HepG2 (cell line): ENCODE measurements at regions not wholly inside any gene's neighbourhood (a gene's known extent, or its start where the extent isn't known, plus 50 kb on each side); places are given as distances from the start of the nearest gene placed in this dataset.

ENCODE experiments used
- ATAC-seq: fragments of 200-7000 bp; cut with Tn5 transposase; 3 replicates; pipeline ENCODE4 v1.9.1; 2020; ENCODE audit warnings: mild to moderate bottlenecking, moderate library complexity
- BruUV-seq: library from RNA; stranded (reverse); fragments of 400-500 nt; replicated peaks from 2 replicates; lab custom pipeline; 2021; lab: Mats Ljungman, UMichigan
- CTCF ChIA-PET: fragments of 300-600 bp; formaldehyde crosslinking; extraction: SDS; loops from one replicate; lab custom pipeline; 2021; ENCODE audit warnings: low total read pairs, inconsistent platforms, low intra/inter-chr PET ratio; lab: Yijun Ruan, JAX
- POLR2A ChIA-PET: fragments of 350-600 bp; sonication (Branson Sonifier 250); formaldehyde crosslinking; loops from one replicate; lab custom pipeline; 2020; ENCODE audit warnings: antibody characterized with exemption, inconsistent platforms; lab: Yijun Ruan, JAX
- DNase-seq: peaks from one replicate; pipeline ENCODE4 v3.0.0-alpha.2; 2015; ENCODE audit warnings: low spot score
- FAIRE-seq: peaks from 3 replicates; lab custom pipeline; 2011; peaks lifted over from hg19 to GRCh38; lab: Jason Lieb, UNC
- H2AFZ ChIP-seq: one replicate; pipeline ENCODE4 v1.6.1; 2011; ENCODE audit warnings: low read length, inconsistent platforms
- H3K27ac ChIP-seq: fragments of 300-600 bp; 3 replicates; pipeline ENCODE4 v1.8.0; 2011; ENCODE audit warnings: mixed run types, mild to moderate bottlenecking, mixed read lengths, low read length, inconsistent platforms; ENCODE audit not compliant: insufficient read depth; ENCODE audit errors: extremely low read length
- H3K27me3 ChIP-seq, 2 experiments: fragments of 200-600 bp in 1 of 2; 2 replicates in 1 of 2; 3 replicates in 1 of 2; pipeline versions ENCODE4 v1.6.0 to v1.8.0; 2011; ENCODE audit warnings: low read length in 2 of 2, mild to moderate bottlenecking in 2 of 2, moderate library complexity in 2 of 2, inconsistent platforms in 1 of 2; ENCODE audit not compliant: insufficient read depth in 2 of 2, control insufficient read depth in 1 of 2
- H3K36me3 ChIP-seq, 2 experiments: fragments of 200-600 bp in 1 of 2; replicated peaks in 1 of 2; 2 replicates in 1 of 2; 3 replicates in 1 of 2; pipeline versions ENCODE4 v1.5.1 to v1.8.0; 2011; ENCODE audit warnings: low read length in 2 of 2, inconsistent platforms in 1 of 2; ENCODE audit not compliant: insufficient read depth in 2 of 2, control insufficient read depth in 1 of 2
- H3K4me1 ChIP-seq: 2 replicates; pipeline ENCODE4 v1.5.1; 2012; ENCODE audit warnings: low read length, inconsistent platforms; ENCODE audit not compliant: insufficient read depth
- H3K4me2 ChIP-seq: 2 replicates; pipeline ENCODE4 v1.6.0; 2011; ENCODE audit warnings: low read depth, low read length, inconsistent platforms
- H3K4me3 ChIP-seq, 3 experiments: fragments of 200-600 bp in 1 of 3; sonication (generic), shearing (Covaris generic) in 1 of 3; replicated peaks in 1 of 3; 2 replicates each; pipeline ENCODE4 v1.5.1; 2011 to 2016; ENCODE audit warnings: low read length in 3 of 3, inconsistent platforms in 2 of 3, low read depth in 2 of 3, mild to moderate bottlenecking in 2 of 3, control low read depth in 1 of 3, mixed read lengths in 1 of 3; ENCODE audit not compliant: insufficient read depth in 1 of 3
- H3K79me2 ChIP-seq: one replicate; pipeline ENCODE4 v1.6.1; 2011; ENCODE audit warnings: low read length, inconsistent platforms; ENCODE audit not compliant: insufficient read depth
- H3K9ac ChIP-seq: 2 replicates; pipeline ENCODE4 v1.6.0; 2011; ENCODE audit warnings: mild to moderate bottlenecking, low read depth, low read length, inconsistent platforms; ENCODE audit not compliant: insufficient read depth
- H3K9me3 ChIP-seq: 2 replicates; pipeline ENCODE4 v1.5.1; 2012; ENCODE audit warnings: mild to moderate bottlenecking, low read length
- H4K20me1 ChIP-seq: 2 replicates; pipeline ENCODE4 v1.6.0; 2011; ENCODE audit warnings: inconsistent platforms, mild to moderate bottlenecking, low read length, moderate library complexity; ENCODE audit not compliant: insufficient read depth
- AGO2 ChIP-seq: fragments of 200-400 bp; formaldehyde crosslinking; optimal IDR thresholded peaks from 2 replicates; pipeline ENCODE3; 2017; ENCODE audit warnings: mild to moderate bottlenecking, low read depth, low read length, moderate library complexity
- CREB1 ChIP-seq, 2 experiments: fragments of 450-650 bp in 1 of 2; IDR thresholded peaks; 2 replicates each; pipeline ENCODE4 v1.6.1; 2016 to 2017; ENCODE audit warnings: control low read depth in 1 of 2, mild to moderate bottlenecking in 1 of 2, missing compliant biosample characterization in 1 of 2, missing genetic modification characterization in 1 of 2
- FIP1L1 ChIP-seq: fragments of 200-400 bp; formaldehyde crosslinking; IDR thresholded peaks from 2 replicates; pipeline ENCODE4 v1.6.1; 2018; ENCODE audit warnings: low read depth, mild to moderate bottlenecking, low read length, moderate library complexity, borderline replicate concordance; ENCODE audit not compliant: insufficient read depth
- GABPB1 ChIP-seq: IDR thresholded peaks from 2 replicates; pipeline ENCODE4 v1.6.1; 2016; ENCODE audit warnings: mild to moderate bottlenecking, missing genetic modification reagents, moderate library complexity, missing compliant biosample characterization
- IRX3 ChIP-seq: sonication (generic); formaldehyde crosslinking; IDR thresholded peaks from 2 replicates; pipeline ENCODE4 v1.8.1; 2023; ENCODE audit warnings: mild to moderate bottlenecking, low read depth, missing genetic modification reagents, borderline replicate concordance
- MIER2 ChIP-seq: IDR thresholded peaks from 2 replicates; pipeline ENCODE4 v1.6.1; 2016; ENCODE audit warnings: missing biosample characterization, missing genetic modification reagents
- NCOR1 ChIP-seq: fragments of 200-600 bp; sonication (generic); IDR thresholded peaks from 2 replicates; pipeline ENCODE4 v1.7.0; 2017; ENCODE audit warnings: antibody characterized with exemption, low read length, borderline replicate concordance
- ZBTB3 ChIP-seq: sonication (generic); formaldehyde crosslinking; IDR thresholded peaks from 2 replicates; pipeline ENCODE4 v1.4.0; 2020; ENCODE audit warnings: low read depth, mild to moderate bottlenecking, moderate library complexity, missing genetic modification reagents, borderline replicate concordance
- ZBTB33 ChIP-seq: sonication (generic); formaldehyde crosslinking; IDR thresholded peaks from 2 replicates; pipeline ENCODE4 v1.4.0; 2020; ENCODE audit warnings: missing genetic modification reagents
- ZNF737 ChIP-seq: sonication (generic); formaldehyde crosslinking; IDR thresholded peaks from 2 replicates; pipeline ENCODE4 v1.5.0; 2020; ENCODE audit warnings: missing genetic modification reagents, mild to moderate bottlenecking, borderline replicate concordance
- ZNF891 ChIP-seq: sonication (generic); formaldehyde crosslinking; IDR thresholded peaks from 2 replicates; pipeline ENCODE4 v1.5.0; 2020; ENCODE audit warnings: mild to moderate bottlenecking, missing genetic modification reagents
- WGBS: methylation state at CpG from one replicate; pipeline ENCODE4 v1.1.6; 2017; ENCODE audit warnings: low lambda C conversion rate; 5-methylcytosine and 5-hydroxymethylcytosine counted together
- in situ Hi-C: cut with HindIII; loops from 2 replicates; pipeline ENCODE4 v1.10.0; 2017; ENCODE audit warnings: low pct_unique_long_range_greater_than_20kb; ENCODE audit not compliant: extremely low pct_ligation_motif_present
- intact Hi-C: fragments of 100-400 bp; cut with micrococcal nuclease; formaldehyde crosslinking; loops from one replicate; pipeline ENCODE4 v1.10.0; 2022; ENCODE audit not compliant: unreplicated experiment

GRCh38 chr5:172534229-172535107, 80.1 kb upstream of the SH3PXD2B start:
- Histone ChIP-seq H3K27me3 (peaks cover 0 to 6% of the 10 kb centered on the region in 2 experiments; a peak in 2 of 5 replicates), H3K9ac (no peak overlapping the region), H3K27ac (no peak overlapping the region), H3K4me1 (no peaks in the 10 kb centered on the region)
- ChIA-PET CTCF (no interaction called here), POLR2A (no interaction called here)
- no TSS peak for BruUV-seq
- FAIRE-seq: no peak
- in situ Hi-C loops: no loop called here
- 0 out of 2 replicates have a peak, but pooled peaks have one; percentile 13 for TF ChIP-seq CREB1 (IDR thresholded peaks at IDR 0.05)
- no peak for TF ChIP-seq CREB1 (CRISPR knock-in tag; IDR thresholded peaks at IDR 0.05)
- TF ChIP-seq AGO2: no peak
- TF ChIP-seq, all 625 proteins: peak for 1
- Histone ChIP-seq H3K4me2 (no peak overlapping the region), H3K79me2 (no peaks in the 10 kb centered on the region), H4K20me1 (no peaks in the 10 kb centered on the region), H3K36me3 (no peaks in the 10 kb centered on the region), H2AFZ (no peak overlapping the region), H3K9me3 (no peaks in the 10 kb centered on the region), H3K4me3 (no peak overlapping the region)
- peak; percentile 24; the same call in 2 of the 3 replicates for ATAC-seq
- 34% methylated on average over 7 of the region's 9 CpGs for WGBS
- no peak for DNase-seq
- intact Hi-C loops: no loop called here

- FAIRE-seq (no peak), ATAC-seq (no peak; the same call in 2 of the 3 replicates), DNase-seq (no peak)
- ChIA-PET CTCF (no interaction called here), POLR2A (no interaction called here)
- BruUV-seq: no TSS peak
- no peaks in the 10 kb centered on the region for H3K36me3 ChIP-seq
- H3K9me3 ChIP-seq: no peaks in the 10 kb centered on the region
- WGBS: 42% methylated on average over 12 of the region's 12 CpGs
- H3K9ac ChIP-seq: no peak overlapping the region
- in situ Hi-C loops (no loop called here), intact Hi-C loops (no loop called here)
- no peaks in the 10 kb centered on the region for H3K79me2 ChIP-seq
- no peak overlapping the region for H2AFZ ChIP-seq
- H3K4me3 ChIP-seq: no peak overlapping the region
- H3K4me2 ChIP-seq: no peak overlapping the region
- no peak overlapping the region for H3K27ac ChIP-seq
- no peaks in the 10 kb centered on the region for H4K20me1 ChIP-seq
- H3K4me1 ChIP-seq: no peaks in the 10 kb centered on the region
- H3K27me3 ChIP-seq: peaks cover 0 to 6% of the 10 kb centered on the region in 2 experiments; a peak in 2 of 5 replicates
- TF ChIP-seq ZNF891 (CRISPR knock-in tag): no peak
- no peak for TF ChIP-seq IRX3 (CRISPR knock-in tag)
- no peak for TF ChIP-seq ZBTB33 (CRISPR knock-in tag)
- no peak for TF ChIP-seq GABPB1
- no peak for TF ChIP-seq NCOR1
- TF ChIP-seq ZBTB3: no peak
- TF ChIP-seq MIER2: no peak
- no peak for TF ChIP-seq FIP1L1
- TF ChIP-seq ZNF737: no peak
These were observed 79.3 kb upstream of the SH3PXD2B start for GRCh38 chr5:172533399-172534228.
